ENCODE measurements at regions not wholly inside any gene's neighbourhood (a gene's known extent, or its start where the extent isn't known, plus 50 kb on each side); places are given as distances from the start of the nearest gene placed in this dataset.
"Not testable (repeated sequence)": the region's sequence is repeated elsewhere in the genome, so short reads cannot be mapped to it uniquely, and the experiment has no call there.

DNA sequence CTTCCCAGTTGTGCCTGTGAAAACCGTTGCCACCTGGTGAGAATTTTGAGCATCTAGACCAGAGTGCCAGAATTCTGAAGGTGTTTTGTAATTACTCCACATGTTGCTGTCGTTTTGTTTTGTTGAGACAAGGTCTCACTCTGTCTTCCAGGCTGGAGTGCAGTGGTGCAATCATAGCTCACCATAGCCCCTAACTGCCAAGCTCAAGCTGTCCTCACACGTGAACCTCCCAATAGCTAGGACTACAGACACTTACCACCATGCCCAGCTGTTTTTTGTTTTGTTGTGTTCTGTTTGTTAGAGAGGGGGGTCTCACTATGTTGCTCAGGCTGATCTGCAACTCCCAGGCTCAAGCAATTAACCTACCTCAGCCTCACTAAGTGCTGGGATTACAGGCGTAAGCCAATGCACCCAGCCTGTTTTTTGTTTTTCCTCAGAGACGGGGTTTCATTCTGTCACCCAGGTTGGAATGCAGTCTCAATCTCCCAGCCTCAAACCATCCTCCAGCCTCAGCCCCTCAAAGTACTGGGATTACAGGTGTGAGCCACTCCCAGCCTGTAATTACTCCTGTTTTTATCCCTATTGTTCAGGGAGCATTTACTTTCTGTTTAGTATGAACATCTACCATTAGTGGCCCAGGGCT, 121.1 kb upstream of the DMRT1 start:
- no peaks in the 10 kb centered on the region for H3K27me3 ChIP-seq
- peaks cover 0 to 50% (median 0%) of the 10 kb centered on the region in 11 experiments; a peak in 6 of 22 replicates for H3K36me3 ChIP-seq
- peak overlapping the region in 3 of 11 experiments; percentile 6 to 27 (median 13); a peak in 5 of 22 replicates for H3K9ac ChIP-seq
- peak overlapping the region in 6 of 11 experiments; percentile 5 to 43 (median 20); a peak in 8 of 22 replicates for H3K27ac ChIP-seq
- no peak for TF ChIP-seq Cebpa-rat (IDR thresholded peaks at IDR 0.05)
- peak overlapping the region; percentile 38 to 97 (median 76) for H3K4me2 ChIP-seq
- H4K20me1 ChIP-seq, result peaks cover 0 to 38% (median 0%) of the 10 kb centered on the region in 11 experiments; a peak in 3 of 22 replicates
- peak overlapping the region in 2 of 10 experiments; percentile 21 to 67; a peak in 3 of 20 replicates for H3K4me3 ChIP-seq
- peaks cover 19 to 55% (median 43%) of the 10 kb centered on the region in 10 experiments; a peak in 18 of 20 replicates for H3K4me1 ChIP-seq
- no peaks in the 10 kb centered on the region for H3K9me3 ChIP-seq (replicated peaks in 1 of 11)

- Histone ChIP-seq H3K4me2 (peak overlapping the region in 2 of 11 experiments; percentile 16 to 85; a peak in 4 of 22 replicates), H3K27ac (no peak overlapping the region), H3K36me3 (peaks cover 0 to 55% (median 0%) of the 10 kb centered on the region in 11 experiments; a peak in 6 of 22 replicates), H3K9ac (no peak overlapping the region), H3K4me1 (peaks cover 8 to 47% (median 29%) of the 10 kb centered on the region in 10 experiments; a peak in 18 of 20 replicates), H3K9me3 (replicated peaks in 1 of 11) (no peaks in the 10 kb centered on the region), H3K4me3 (no peak overlapping the region), H4K20me1 (peaks cover 0 to 57% (median 0%) of the 10 kb centered on the region in 11 experiments; a peak in 3 of 22 replicates), H3K27me3 (no peaks in the 10 kb centered on the region)
- no peak for TF ChIP-seq Cebpa-rat (IDR thresholded peaks at IDR 0.05)
Observed at GRCh38 chr9:722388-722980, 119.0 kb upstream of the DMRT1 start.

DNA sequence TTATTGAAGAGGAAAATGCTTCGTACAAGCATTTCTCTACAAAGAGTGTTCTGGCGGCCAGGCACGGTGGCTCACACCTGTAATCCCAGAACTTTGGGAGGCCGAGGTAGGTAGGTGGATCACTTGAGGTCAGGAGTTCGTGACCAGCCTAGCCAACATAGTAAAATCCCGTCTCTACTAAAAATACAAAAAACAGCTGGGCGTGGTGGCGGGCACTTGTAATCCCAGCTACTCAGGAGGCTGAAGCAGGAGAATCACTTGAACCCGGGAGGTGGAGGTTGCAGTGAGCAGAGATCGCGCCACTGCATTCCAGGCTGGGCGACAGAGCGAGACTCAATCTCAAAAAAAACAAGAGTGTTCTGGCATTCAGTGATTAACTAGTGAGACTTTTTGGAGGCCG, 117.0 kb upstream of the DMRT1 start:
- not testable (repeated sequence) for H3K9ac ChIP-seq; H3K4me2 ChIP-seq; H3K27me3 ChIP-seq; H3K9me3 ChIP-seq (replicated peaks in 1 of 11); H3K4me3 ChIP-seq; H3K27ac ChIP-seq
- peaks cover 0 to 33% (median 15%) of the 10 kb centered on the region in 10 experiments; a peak in 16 of 20 replicates for H3K4me1 ChIP-seq
- peaks cover 0 to 72% (median 2%) of the 10 kb centered on the region in 11 experiments; a peak in 10 of 22 replicates for H3K36me3 ChIP-seq
- H4K20me1 ChIP-seq, result peaks cover 0 to 62% (median 0%) of the 10 kb centered on the region in 11 experiments; a peak in 3 of 22 replicates

DNA sequence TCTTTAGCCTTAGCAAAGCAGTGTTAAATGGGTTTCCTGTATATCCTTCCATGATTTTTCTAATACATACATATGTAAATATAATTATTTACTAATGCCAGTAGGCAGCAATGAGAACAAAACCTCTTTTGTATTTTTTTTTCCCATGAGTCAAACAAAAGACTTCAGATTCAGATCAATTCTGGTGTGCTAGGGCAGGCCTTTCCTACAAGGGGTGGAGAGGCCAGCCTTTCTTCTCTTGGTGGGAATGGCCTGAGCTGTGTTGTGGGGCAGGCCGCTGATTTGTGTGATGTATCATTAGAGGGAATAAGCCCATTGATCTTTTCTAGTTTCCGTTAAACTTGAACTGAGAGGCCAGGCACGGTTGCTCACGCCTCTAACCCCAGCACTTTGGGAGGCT, 115.5 kb upstream of the DMRT1 start:
- Histone ChIP-seq H3K36me3 (peaks cover 0 to 77% (median 10%) of the 10 kb centered on the region in 11 experiments; a peak in 13 of 22 replicates), H3K9me3 (replicated peaks in 1 of 11) (no peaks in the 10 kb centered on the region), H3K9ac (no peak overlapping the region), H3K4me2 (no peak overlapping the region), H4K20me1 (peaks cover 0 to 60% (median 0%) of the 10 kb centered on the region in 11 experiments; a peak in 3 of 22 replicates), H3K27me3 (no peaks in the 10 kb centered on the region), H3K4me1 (peaks cover 0 to 17% (median 0%) of the 10 kb centered on the region in 10 experiments; a peak in 5 of 20 replicates), H3K27ac (no peak overlapping the region), H3K4me3 (no peak overlapping the region)
- TF ChIP-seq Cebpa-rat (IDR thresholded peaks at IDR 0.05), result no peak

DNA sequence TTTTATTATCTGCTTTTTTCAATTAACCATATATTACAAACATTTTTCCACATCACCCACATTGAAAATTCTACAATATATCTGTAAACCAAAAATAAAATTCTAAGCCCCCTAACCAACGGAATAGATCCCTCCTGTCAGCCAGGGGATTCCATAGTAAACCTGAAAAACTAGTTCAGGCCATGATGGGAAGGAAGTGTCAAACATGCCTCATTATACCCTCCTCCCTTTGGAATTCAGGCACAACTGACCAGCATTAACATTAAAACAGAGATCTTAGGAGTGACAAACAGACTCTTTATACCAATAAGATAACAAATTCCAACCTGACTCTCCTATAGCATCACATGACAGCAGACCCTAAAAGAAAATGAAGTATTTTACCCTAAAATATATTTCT, 113.7 kb upstream of the DMRT1 start:
- no peak overlapping the region for H3K27ac ChIP-seq
- H3K4me2 ChIP-seq, result no peak overlapping the region
- TF ChIP-seq Cebpa-rat (IDR thresholded peaks at IDR 0.05), result no peak
- no peaks in the 10 kb centered on the region for H3K27me3 ChIP-seq
- peaks cover 0 to 44% (median 0%) of the 10 kb centered on the region in 11 experiments; a peak in 3 of 22 replicates for H4K20me1 ChIP-seq
- H3K9me3 ChIP-seq (replicated peaks in 1 of 11), result no peaks in the 10 kb centered on the region
- H3K9ac ChIP-seq, result no peak overlapping the region
- H3K4me1 ChIP-seq, result peaks cover 0 to 7% (median 0%) of the 10 kb centered on the region in 10 experiments; a peak in 1 of 20 replicates
- no peak overlapping the region for H3K4me3 ChIP-seq
- peaks cover 0 to 77% (median 27%) of the 10 kb centered on the region in 11 experiments; a peak in 14 of 22 replicates for H3K36me3 ChIP-seq

DNA sequence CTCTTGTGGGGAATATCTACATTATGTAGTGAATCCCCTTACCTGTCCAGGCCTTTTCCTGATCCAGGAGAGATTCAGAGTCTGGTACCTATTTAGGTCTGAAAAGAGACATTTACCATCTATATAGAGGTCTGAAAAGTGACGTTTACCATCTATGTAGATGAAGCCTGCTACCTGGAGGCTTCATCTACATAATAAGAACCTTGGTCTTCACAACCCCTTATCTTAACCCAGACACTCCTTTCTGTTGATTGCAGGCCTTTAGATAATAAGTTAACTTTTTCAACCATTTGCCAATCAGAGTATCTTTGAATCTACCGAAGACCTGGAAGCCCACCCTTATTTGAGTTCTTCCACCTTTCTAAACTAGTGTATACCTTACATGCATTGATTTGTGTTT, 113.0 kb upstream of the DMRT1 start:
- no peaks in the 10 kb centered on the region for H3K27me3 ChIP-seq
- TF ChIP-seq Cebpa-rat (IDR thresholded peaks at IDR 0.05), result no peak
- no peak overlapping the region for H3K4me2 ChIP-seq
- no peak overlapping the region for H3K27ac ChIP-seq
- 0 out of 20 replicates have a peak, but pooled peaks cover 0 to 4% (median 0%) of the 10 kb centered on the region in 10 experiments for H3K4me1 ChIP-seq
- no peak overlapping the region for H3K4me3 ChIP-seq
- H3K9ac ChIP-seq, result no peak overlapping the region
- H4K20me1 ChIP-seq, result peaks cover 0 to 44% (median 0%) of the 10 kb centered on the region in 11 experiments; a peak in 2 of 22 replicates
- peaks cover 0 to 75% (median 35%) of the 10 kb centered on the region in 11 experiments; a peak in 14 of 22 replicates for H3K36me3 ChIP-seq
- no peaks in the 10 kb centered on the region for H3K9me3 ChIP-seq (replicated peaks in 1 of 11)

- Histone ChIP-seq H3K4me1 (no peaks in the 10 kb centered on the region), H3K27ac (no peak overlapping the region), H3K36me3 (peaks cover 0 to 86% (median 49%) of the 10 kb centered on the region in 11 experiments; a peak in 14 of 22 replicates), H3K9me3 (replicated peaks in 1 of 11) (no peaks in the 10 kb centered on the region), H4K20me1 (peaks cover 0 to 19% (median 0%) of the 10 kb centered on the region in 11 experiments; a peak in 2 of 22 replicates), H3K4me3 (no peak overlapping the region), H3K27me3 (no peaks in the 10 kb centered on the region), H3K9ac (no peak overlapping the region), H3K4me2 (no peak overlapping the region)
- TF ChIP-seq Cebpa-rat (IDR thresholded peaks at IDR 0.05), result no peak
Observed at GRCh38 chr9:731474-731873, 110.0 kb upstream of the DMRT1 start.

DNA sequence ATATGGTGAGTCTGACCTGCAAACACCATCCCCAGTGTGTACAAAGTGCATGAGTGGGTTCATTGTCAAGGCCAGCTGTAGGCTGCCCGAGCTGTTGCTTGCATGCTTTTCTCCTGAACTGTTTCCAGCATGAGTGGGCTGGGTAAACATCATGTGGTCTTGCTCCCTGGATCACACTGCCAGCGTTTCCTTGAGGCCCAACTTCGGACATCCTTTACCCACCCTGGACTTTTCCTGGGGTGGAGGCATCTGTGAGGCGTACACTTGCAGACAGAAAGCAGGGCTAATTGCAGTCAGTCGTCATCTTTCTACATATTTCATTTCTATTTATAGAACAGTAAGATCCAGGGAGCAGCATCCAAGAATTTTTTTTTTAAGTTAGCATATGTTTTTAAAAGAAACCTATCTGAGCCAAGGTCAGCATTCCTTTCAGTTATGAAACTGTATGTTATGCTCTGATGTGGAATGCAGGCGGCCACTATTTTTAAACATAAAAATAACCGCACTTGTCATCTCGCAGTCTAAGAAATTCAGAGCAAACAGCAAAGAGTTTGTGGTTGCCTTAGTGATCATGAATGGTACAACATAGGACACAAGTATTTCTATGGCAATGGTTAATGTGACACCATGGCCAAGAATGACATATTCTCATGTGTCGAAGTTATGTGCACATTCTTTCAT, 106.5 kb upstream of the DMRT1 start:
- TF ChIP-seq Cebpa-rat (IDR thresholded peaks at IDR 0.05), result no peak
- H3K27ac ChIP-seq, result no peak overlapping the region
- no peak overlapping the region for H3K4me3 ChIP-seq
- H3K9me3 ChIP-seq (replicated peaks in 1 of 11), result no peaks in the 10 kb centered on the region
- H3K4me1 ChIP-seq, result no peaks in the 10 kb centered on the region
- H3K36me3 ChIP-seq, result peaks cover 0 to 97% (median 59%) of the 10 kb centered on the region in 11 experiments; a peak in 15 of 22 replicates
- H3K9ac ChIP-seq, result no peak overlapping the region
- H3K4me2 ChIP-seq, result no peak overlapping the region
- H4K20me1 ChIP-seq, result peaks cover 0 to 6% (median 0%) of the 10 kb centered on the region in 11 experiments; a peak in 2 of 22 replicates
- no peaks in the 10 kb centered on the region for H3K27me3 ChIP-seq

Data from BLaER1 treated with 17β-estradiol and CSF1 and Interleukin-3, amounts not matched to agents 10 nM and 100 nM (cell line).